Testis (tissue), 2 donors: ENCODE measurements at regions not wholly inside any gene's neighbourhood (a gene's known extent, or its start where the extent isn't known, plus 50 kb on each side); places are given as distances from the start of the nearest gene placed in this dataset.

Experiments
- DNase-seq: peaks from one replicate; pipeline ENCODE4 v3.0.0-alpha.2; 2019
- H3K27ac ChIP-seq, 2 donors: fragments of 200-600 bp; sonication (generic); one replicate each; pipeline ENCODE4 v1.5.1; 2019
- H3K27me3 ChIP-seq: fragments of 200-600 bp; sonication (generic); one replicate; pipeline ENCODE4 v1.5.1; 2019
- H3K36me3 ChIP-seq: fragments of 200-600 bp; sonication (generic); one replicate; pipeline ENCODE4 v1.5.1; 2017; ENCODE audit warnings: low read depth; ENCODE audit errors: missing control alignments
- H3K4me1 ChIP-seq: fragments of 200-600 bp; sonication (generic); one replicate; pipeline ENCODE4 v1.5.1; 2019
- H3K4me3 ChIP-seq, 2 donors: fragments of 200-600 bp; sonication (generic); one replicate each; pipeline ENCODE4 v1.5.1; 2017 to 2019
- H3K9me3 ChIP-seq: fragments of 200-600 bp; sonication (generic); one replicate; pipeline ENCODE4 v1.5.1; 2017
- POLR2A ChIP-seq: fragments of 450-650 bp; IDR thresholded peaks from one replicate; pipeline ENCODE4 v1.6.1; 2017; ENCODE audit warnings: antibody characterized with exemption, mild to moderate bottlenecking, moderate library complexity
- WGBS, 2 donors: methylation state at CpG; one replicate each; pipeline ENCODE4 v1.1.5; 2018; 5-methylcytosine and 5-hydroxymethylcytosine counted together
- intact Hi-C: fragments of 100-400 bp; cut with DNase I; formaldehyde crosslinking; loops from one replicate; pipeline ENCODE4 v1.15.1; 2023; ENCODE audit warnings: low total_unique reads
- TF ChIP-seq, protein P1 (sequence below), 3 experiments: fragments of 450-650 bp in 2 of 3; fragments of 200-600 bp in 1 of 3; sonication (generic) in 1 of 3; IDR thresholded peaks; one replicate each; pipeline ENCODE4 v1.5.1; 2016 to 2019; ENCODE audit warnings: antibody characterized with exemption in 3 of 3, mild to moderate bottlenecking in 2 of 3, moderate library complexity in 1 of 3

DNA sequence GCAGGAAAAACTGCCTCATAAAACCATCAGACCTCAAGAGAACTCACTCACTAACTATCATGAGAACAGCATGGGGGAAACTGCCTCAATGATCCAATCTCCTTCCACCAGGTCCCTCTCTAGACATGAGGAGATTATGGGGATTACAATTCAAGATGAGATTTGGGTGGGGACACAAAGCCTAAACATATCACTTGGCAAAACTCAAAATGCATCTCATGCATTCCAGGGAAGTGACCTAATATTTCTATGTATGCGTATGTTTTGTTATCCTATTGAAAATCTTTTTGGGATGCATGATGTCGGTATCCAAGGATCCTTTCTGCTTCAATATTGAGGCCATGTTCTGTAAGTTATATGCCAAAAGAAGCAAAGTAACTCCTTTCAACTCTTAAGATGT lies 174.0 kb downstream of the PLK2 start:
- whole genome bisulfite sequencing, 2 donors, result 95 to 97% methylated on average over 2 of the region's 2 CpGs

DNA sequence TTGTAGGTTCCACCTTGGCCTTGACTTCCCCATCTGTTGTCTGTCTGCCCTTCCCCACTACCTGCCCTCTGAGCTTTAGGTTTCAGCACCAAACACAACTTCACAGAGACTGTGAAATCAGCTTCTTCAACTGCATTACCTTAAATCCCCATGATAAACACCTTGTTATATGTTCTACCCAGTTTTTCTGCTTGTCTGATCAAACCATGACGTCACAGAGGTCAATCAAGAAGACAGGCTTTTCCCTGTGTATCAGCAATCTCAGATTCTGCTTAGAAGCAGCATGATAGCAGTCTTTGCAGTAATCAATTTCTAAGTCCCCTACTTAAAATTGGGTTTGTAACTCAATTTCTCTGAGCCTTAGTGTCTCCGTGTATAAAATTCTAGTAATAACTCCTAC lies 175.0 kb downstream of the PLK2 start:
- intact Hi-C loops, result no loop called here
- no peaks in the 10 kb centered on the region for H3K36me3 ChIP-seq
- no peaks in the 10 kb centered on the region for H3K27me3 ChIP-seq
- TF ChIP-seq, protein P1, sequence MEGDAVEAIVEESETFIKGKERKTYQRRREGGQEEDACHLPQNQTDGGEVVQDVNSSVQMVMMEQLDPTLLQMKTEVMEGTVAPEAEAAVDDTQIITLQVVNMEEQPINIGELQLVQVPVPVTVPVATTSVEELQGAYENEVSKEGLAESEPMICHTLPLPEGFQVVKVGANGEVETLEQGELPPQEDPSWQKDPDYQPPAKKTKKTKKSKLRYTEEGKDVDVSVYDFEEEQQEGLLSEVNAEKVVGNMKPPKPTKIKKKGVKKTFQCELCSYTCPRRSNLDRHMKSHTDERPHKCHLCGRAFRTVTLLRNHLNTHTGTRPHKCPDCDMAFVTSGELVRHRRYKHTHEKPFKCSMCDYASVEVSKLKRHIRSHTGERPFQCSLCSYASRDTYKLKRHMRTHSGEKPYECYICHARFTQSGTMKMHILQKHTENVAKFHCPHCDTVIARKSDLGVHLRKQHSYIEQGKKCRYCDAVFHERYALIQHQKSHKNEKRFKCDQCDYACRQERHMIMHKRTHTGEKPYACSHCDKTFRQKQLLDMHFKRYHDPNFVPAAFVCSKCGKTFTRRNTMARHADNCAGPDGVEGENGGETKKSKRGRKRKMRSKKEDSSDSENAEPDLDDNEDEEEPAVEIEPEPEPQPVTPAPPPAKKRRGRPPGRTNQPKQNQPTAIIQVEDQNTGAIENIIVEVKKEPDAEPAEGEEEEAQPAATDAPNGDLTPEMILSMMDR (IDR thresholded peaks at IDR 0.05), result no peak
- no peak for TF ChIP-seq POLR2A
- H3K4me3 ChIP-seq, result no peak overlapping the region
- no peaks in the 10 kb centered on the region for H3K4me1 ChIP-seq
- no peak for DNase-seq
- no peak overlapping the region for H3K27ac ChIP-seq
- no peaks in the 10 kb centered on the region for H3K9me3 ChIP-seq
- WGBS, 2 donors, result 75 to 87% methylated on average over 2 of the region's 2 CpGs

More for the DNA sequence above, 174.0 kb downstream of the PLK2 start:
- H3K27ac ChIP-seq, result no peak overlapping the region
- no peak overlapping the region for H3K4me3 ChIP-seq
- intact Hi-C loops, result no loop called here
- no peaks in the 10 kb centered on the region for H3K4me1 ChIP-seq
- no peak for TF ChIP-seq POLR2A
- TF ChIP-seq, protein P1 (IDR thresholded peaks at IDR 0.05), result no peak
- no peaks in the 10 kb centered on the region for H3K9me3 ChIP-seq
- H3K36me3 ChIP-seq, result no peaks in the 10 kb centered on the region
- no peaks in the 10 kb centered on the region for H3K27me3 ChIP-seq
- no peak for DNase-seq

DNA sequence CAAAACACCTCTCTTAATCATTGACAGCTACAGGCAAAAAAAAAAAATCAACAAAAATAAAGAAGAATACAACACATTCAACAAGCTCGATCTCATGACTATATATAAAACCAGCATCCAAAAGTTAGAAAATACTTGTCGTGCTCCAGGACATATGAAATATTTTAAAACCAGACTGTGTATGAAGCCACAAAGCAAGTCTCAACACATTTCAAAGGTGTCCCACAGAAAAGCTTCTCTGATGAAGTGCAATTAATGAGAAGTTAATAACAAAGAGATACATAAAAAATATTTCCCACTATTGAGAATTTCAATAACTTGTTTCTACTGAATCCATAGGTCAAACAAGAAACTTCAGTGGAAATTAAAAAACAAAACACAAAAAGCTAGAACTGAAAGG lies 178.7 kb downstream of the PLK2 start:
- no peak for DNase-seq
- Histone ChIP-seq H3K4me3 (no peak overlapping the region), H3K27ac (no peak overlapping the region), H3K27me3 (no peaks in the 10 kb centered on the region), H3K36me3 (no peaks in the 10 kb centered on the region), H3K9me3 (no peaks in the 10 kb centered on the region), H3K4me1 (no peaks in the 10 kb centered on the region)
- TF ChIP-seq, protein P1 (IDR thresholded peaks at IDR 0.05), result no peak
- no peak for TF ChIP-seq POLR2A
- intact Hi-C loops, result no loop called here
- WGBS, 2 donors, result 94 to 95% methylated on average over 2 of the region's 2 CpGs

DNA sequence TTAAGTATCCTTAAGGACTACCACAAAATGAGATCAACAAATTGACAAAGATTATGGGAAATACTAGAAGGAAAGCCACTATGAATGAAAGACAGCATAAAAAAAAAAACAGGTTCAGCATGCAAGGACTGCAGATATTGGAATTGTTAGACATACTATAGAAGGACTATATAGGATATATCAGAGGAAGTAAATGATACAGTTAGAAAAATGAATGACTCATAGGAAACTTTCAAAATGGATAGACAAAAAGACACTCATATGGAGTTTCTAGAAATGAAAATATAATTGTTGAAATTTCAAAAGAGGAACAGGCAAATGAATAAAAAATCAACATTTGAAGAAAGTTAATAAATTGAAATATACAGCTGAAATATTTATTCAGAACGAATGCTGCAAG lies 180.6 kb downstream of the PLK2 start:
- Histone ChIP-seq H3K36me3 (no peaks in the 10 kb centered on the region), H3K27ac (no peak overlapping the region), H3K27me3 (no peaks in the 10 kb centered on the region), H3K4me3 (no peak overlapping the region), H3K4me1 (no peaks in the 10 kb centered on the region), H3K9me3 (no peaks in the 10 kb centered on the region)
- no peak for DNase-seq
- TF ChIP-seq, protein P1 (IDR thresholded peaks at IDR 0.05), result no peak
- TF ChIP-seq POLR2A, result no peak
- intact Hi-C loops, result no loop called here
- WGBS, 2 donors, result 83 to 86% methylated on average over 1 of the region's 1 CpG

DNA sequence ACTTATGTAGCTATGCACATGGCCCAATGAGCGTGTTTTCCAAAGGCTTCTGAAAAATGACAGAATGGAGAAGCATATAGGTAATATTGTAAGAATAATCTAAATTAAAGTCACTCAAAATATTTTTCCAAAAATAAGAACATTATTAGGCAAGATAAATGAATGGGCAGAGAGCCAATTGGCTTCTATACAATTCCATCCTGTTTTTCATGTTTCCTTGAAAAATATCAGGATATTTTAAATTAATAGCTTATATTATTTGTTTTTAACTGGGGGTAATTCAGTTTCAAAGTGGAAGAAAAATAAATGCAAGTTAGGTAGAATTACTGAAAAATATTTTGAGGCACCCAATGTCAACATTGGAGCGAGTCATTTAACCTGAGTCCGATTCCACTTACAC lies 183.5 kb downstream of the PLK2 start:
- 93 to 95% methylated on average over 3 of the region's 3 CpGs for WGBS, 2 donors
- TF ChIP-seq, protein P1 (IDR thresholded peaks at IDR 0.05), result no peak
- no peak for TF ChIP-seq POLR2A
- intact Hi-C loops, result no loop called here
- Histone ChIP-seq H3K27me3 (no peaks in the 10 kb centered on the region), H3K9me3 (no peaks in the 10 kb centered on the region), H3K27ac (no peak overlapping the region), H3K4me3 (no peak overlapping the region), H3K4me1 (no peaks in the 10 kb centered on the region), H3K36me3 (no peaks in the 10 kb centered on the region)
- DNase-seq, result no peak
